Caco-2 (cell line): ENCODE measurements at regions not wholly inside any gene's neighbourhood (a gene's known extent, or its start where the extent isn't known, plus 50 kb on each side); places are given as distances from the start of the nearest gene placed in this dataset.

Experiments used
- BruUV-seq: library from RNA; stranded (reverse); fragments of 400-500 nt; replicated peaks from 2 replicates; lab custom pipeline; 2021; lab: Mats Ljungman, UMichigan
- CTCF ChIA-PET: fragments of 300-600 bp; sonication (Branson Sonifier 250); formaldehyde crosslinking; loops from one replicate; lab custom pipeline; 2022; ENCODE audit warnings: antibody characterized with exemption; lab: Charles Lee
- POLR2A ChIA-PET: fragments of 300-600 bp; sonication (Branson Sonifier 250); formaldehyde crosslinking; loops from one replicate; lab custom pipeline; 2022; ENCODE audit warnings: antibody characterized with exemption; lab: Charles Lee
- DNase-seq, 2 experiments: peaks; one replicate each; pipeline versions ENCODE4 v3.0.0 to v3.0.0-alpha.2; 2020 to 2022
- H3K27me3 ChIP-seq: replicated peaks from 2 replicates; pipeline ENCODE4 v1.6.0; 2011; ENCODE audit warnings: low read length; ENCODE audit not compliant: control insufficient read depth, insufficient read depth
- H3K36me3 ChIP-seq: 2 replicates; pipeline ENCODE4 v1.5.1; 2011; ENCODE audit warnings: low read length; ENCODE audit not compliant: control insufficient read depth, insufficient read depth
- H3K4me1 ChIP-seq: fragments of 250-450 bp; sonication (Bioruptor Pico); 2 replicates; pipeline ENCODE4 v1.5.1; 2020; ENCODE audit warnings: mild to moderate bottlenecking
- H3K4me3 ChIP-seq: 2 replicates; pipeline ENCODE4 v1.5.1; 2011; ENCODE audit warnings: low read depth, mild to moderate bottlenecking, control low read depth, low read length
- H3K9me3 ChIP-seq: fragments of 250-450 bp; sonication (Bioruptor Pico); 2 replicates; pipeline ENCODE4 v1.5.1; 2020; ENCODE audit warnings: mild to moderate bottlenecking, moderate library complexity
- H3K27ac Mint-ChIP-seq: one replicate; pipeline ENCODE4 v1.8.0; 2022; ENCODE audit warnings: mixed read lengths; ENCODE audit not compliant: unreplicated experiment
- H3K27me3 Mint-ChIP-seq: one replicate; pipeline ENCODE4 v1.8.0; 2022; ENCODE audit warnings: mixed read lengths; ENCODE audit not compliant: insufficient read depth, unreplicated experiment
- H3K36me3 Mint-ChIP-seq: one replicate; pipeline ENCODE4 v1.8.0; 2022; ENCODE audit warnings: mild to moderate bottlenecking, mixed read lengths; ENCODE audit not compliant: insufficient read depth, unreplicated experiment
- H3K4me1 Mint-ChIP-seq: one replicate; pipeline ENCODE4 v1.8.0; 2022; ENCODE audit warnings: low read depth, mixed read lengths; ENCODE audit not compliant: unreplicated experiment
- H3K4me3 Mint-ChIP-seq: one replicate; pipeline ENCODE4 v1.8.0; 2022; ENCODE audit warnings: mild to moderate bottlenecking, moderate library complexity, mixed read lengths; ENCODE audit not compliant: unreplicated experiment
- H3K9me3 Mint-ChIP-seq: one replicate; pipeline ENCODE4 v1.8.0; 2022; ENCODE audit warnings: mixed read lengths; ENCODE audit not compliant: unreplicated experiment
- intact Hi-C: fragments of 100-400 bp; cut with micrococcal nuclease; formaldehyde crosslinking; loops from one replicate; pipeline ENCODE4 v1.10.0; 2022; ENCODE audit not compliant: unreplicated experiment
- TF ChIP-seq, protein P1 (sequence below), 2 experiments: fragments of 200-600 bp in 1 of 2; IDR thresholded peaks; 1 replicate in 1 of 2; 2 replicates in 1 of 2; pipeline versions ENCODE4 v1.5.1 to v1.8.0; 2011 to 2022; ENCODE audit warnings: antibody characterized with exemption in 1 of 2, control low read depth in 1 of 2, inconsistent platforms in 1 of 2, low read depth in 1 of 2, low read length in 1 of 2, mild to moderate bottlenecking in 1 of 2, moderate library complexity in 1 of 2; ENCODE audit not compliant: insufficient read depth in 1 of 2, severe bottlenecking in 1 of 2, unreplicated experiment in 1 of 2

DNA sequence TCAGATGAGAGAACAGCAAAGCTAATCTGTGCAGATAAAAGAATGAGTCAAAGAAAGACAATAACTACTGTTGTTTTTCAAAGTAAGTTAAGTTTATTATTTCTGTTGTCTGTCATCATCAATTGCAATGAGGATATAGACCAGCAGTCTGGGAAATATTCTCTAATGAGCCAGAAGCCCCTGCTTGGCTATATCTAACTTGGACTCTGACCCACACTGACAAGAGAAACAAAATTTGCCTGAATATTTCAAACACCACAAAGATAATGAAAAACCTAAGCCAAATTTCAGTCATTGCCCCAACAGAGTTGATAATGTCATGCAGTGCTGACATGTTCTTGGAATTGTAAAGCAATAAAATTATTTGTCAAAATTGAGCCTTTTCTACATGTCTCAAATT lies 115.0 kb upstream of the PRDX4 start:
- ChIA-PET CTCF (no interaction called here), POLR2A (no interaction called here)
- H3K36me3 ChIP-seq, result no peaks in the 10 kb centered on the region
- TF ChIP-seq, protein P1, sequence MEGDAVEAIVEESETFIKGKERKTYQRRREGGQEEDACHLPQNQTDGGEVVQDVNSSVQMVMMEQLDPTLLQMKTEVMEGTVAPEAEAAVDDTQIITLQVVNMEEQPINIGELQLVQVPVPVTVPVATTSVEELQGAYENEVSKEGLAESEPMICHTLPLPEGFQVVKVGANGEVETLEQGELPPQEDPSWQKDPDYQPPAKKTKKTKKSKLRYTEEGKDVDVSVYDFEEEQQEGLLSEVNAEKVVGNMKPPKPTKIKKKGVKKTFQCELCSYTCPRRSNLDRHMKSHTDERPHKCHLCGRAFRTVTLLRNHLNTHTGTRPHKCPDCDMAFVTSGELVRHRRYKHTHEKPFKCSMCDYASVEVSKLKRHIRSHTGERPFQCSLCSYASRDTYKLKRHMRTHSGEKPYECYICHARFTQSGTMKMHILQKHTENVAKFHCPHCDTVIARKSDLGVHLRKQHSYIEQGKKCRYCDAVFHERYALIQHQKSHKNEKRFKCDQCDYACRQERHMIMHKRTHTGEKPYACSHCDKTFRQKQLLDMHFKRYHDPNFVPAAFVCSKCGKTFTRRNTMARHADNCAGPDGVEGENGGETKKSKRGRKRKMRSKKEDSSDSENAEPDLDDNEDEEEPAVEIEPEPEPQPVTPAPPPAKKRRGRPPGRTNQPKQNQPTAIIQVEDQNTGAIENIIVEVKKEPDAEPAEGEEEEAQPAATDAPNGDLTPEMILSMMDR (IDR thresholded peaks at IDR 0.05; ENCODE audit: insufficient read depth in 1 of 2, low read depth in 1 of 2, low read length in 1 of 2, severe bottlenecking in 1 of 2, unreplicated experiment in 1 of 2), result no peak
- H3K4me3 Mint-ChIP-seq, result no peak overlapping the region
- H3K9me3 ChIP-seq, result no peaks in the 10 kb centered on the region
- no peak for DNase-seq
- intact Hi-C loops, result no loop called here
- H3K27me3 Mint-ChIP-seq, result peaks cover 8% of the 10 kb centered on the region
- no TSS peak for BruUV-seq
- H3K27me3 ChIP-seq, result no peaks in the 10 kb centered on the region
- no peak overlapping the region for H3K27ac Mint-ChIP-seq
- H3K4me1 Mint-ChIP-seq, result no peaks in the 10 kb centered on the region
- no peaks in the 10 kb centered on the region for H3K9me3 Mint-ChIP-seq
- H3K4me1 ChIP-seq, result no peaks in the 10 kb centered on the region
- no peak overlapping the region for H3K4me3 ChIP-seq
- H3K36me3 Mint-ChIP-seq, result no peaks in the 10 kb centered on the region

DNA sequence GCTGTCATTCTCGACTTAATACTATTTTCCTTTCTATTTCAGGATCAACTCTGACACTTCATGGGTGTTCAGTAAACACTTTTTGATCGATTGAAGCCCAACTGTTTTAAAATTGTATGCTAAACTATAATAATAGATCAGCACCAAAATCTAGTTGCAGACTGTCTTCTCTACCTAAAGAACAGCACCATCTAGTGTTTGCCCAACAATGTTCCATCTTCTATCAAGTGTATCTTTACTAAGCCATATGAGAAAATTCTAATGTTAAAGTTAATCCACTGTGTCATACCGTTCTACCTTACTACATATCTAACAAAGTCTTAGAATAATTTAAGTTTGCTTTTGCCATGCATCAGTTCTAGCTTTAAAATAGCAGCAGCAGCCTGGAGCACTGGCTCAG lies 113.0 kb upstream of the PRDX4 start:
- Mint-ChIP-seq H3K4me1 (no peaks in the 10 kb centered on the region), H3K36me3 (no peaks in the 10 kb centered on the region), H3K9me3 (no peaks in the 10 kb centered on the region), H3K27ac (no peak overlapping the region), H3K4me3 (no peak overlapping the region), H3K27me3 (peaks cover 6% of the 10 kb centered on the region)
- no TSS peak for BruUV-seq
- TF ChIP-seq, protein P1 (IDR thresholded peaks at IDR 0.05; ENCODE audit: insufficient read depth in 1 of 2, low read depth in 1 of 2, low read length in 1 of 2, severe bottlenecking in 1 of 2, unreplicated experiment in 1 of 2), result peak; percentile 13 to 39
- Histone ChIP-seq H3K27me3 (no peaks in the 10 kb centered on the region), H3K4me3 (no peak overlapping the region), H3K9me3 (no peaks in the 10 kb centered on the region), H3K36me3 (no peaks in the 10 kb centered on the region), H3K4me1 (no peaks in the 10 kb centered on the region)
- ChIA-PET POLR2A (no interaction called here), CTCF (no interaction called here)
- intact Hi-C loops, result loop anchor here (1.0 kb wide), 1 partner anchor 150 kb away; no protein-coding TSS in a partner anchor
- peak in 1 of 2 experiments; percentile 4 for DNase-seq

DNA sequence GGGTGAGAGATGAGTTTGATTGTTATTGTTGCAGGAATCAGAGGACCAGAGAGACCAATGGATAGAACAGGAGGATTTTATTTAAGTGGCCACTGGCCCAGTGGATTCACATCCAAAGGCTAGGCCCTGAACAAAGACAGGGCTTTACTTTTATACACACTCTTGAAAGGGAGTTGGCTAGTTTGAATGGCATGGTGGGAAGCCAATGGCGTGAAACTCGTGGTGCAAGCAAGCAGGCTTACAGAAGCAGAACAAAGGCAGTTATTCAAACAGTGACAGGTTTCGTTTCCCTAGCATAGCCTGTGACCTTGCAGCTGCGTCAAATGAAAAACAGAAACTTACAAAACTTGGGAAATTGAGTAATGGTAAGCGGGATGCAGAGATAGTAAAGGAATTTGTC lies 110.2 kb upstream of the PRDX4 start:
- ChIA-PET CTCF (no interaction called here), POLR2A (no interaction called here)
- BruUV-seq, result no TSS peak
- Histone ChIP-seq H3K27me3 (no peaks in the 10 kb centered on the region), H3K4me1 (no peaks in the 10 kb centered on the region), H3K9me3 (no peaks in the 10 kb centered on the region), H3K4me3 (no peak overlapping the region), H3K36me3 (no peaks in the 10 kb centered on the region)
- Mint-ChIP-seq H3K4me3 (no peak overlapping the region), H3K36me3 (no peaks in the 10 kb centered on the region), H3K27me3 (no peaks in the 10 kb centered on the region), H3K4me1 (no peaks in the 10 kb centered on the region), H3K27ac (no peak overlapping the region), H3K9me3 (no peaks in the 10 kb centered on the region)
- no peak for DNase-seq
- TF ChIP-seq, protein P1 (IDR thresholded peaks at IDR 0.05; ENCODE audit: insufficient read depth in 1 of 2, low read depth in 1 of 2, low read length in 1 of 2, severe bottlenecking in 1 of 2, unreplicated experiment in 1 of 2), result no peak
- intact Hi-C loops, result no loop called here
